ENCODE measurements at regions not wholly inside any gene's neighbourhood (a gene's known extent, or its start where the extent isn't known, plus 50 kb on each side); places are given as distances from the start of the nearest gene placed in this dataset.
A peak's percentile ranks its signal among the peaks of the same experiment; 100 is the strongest.

DNA sequence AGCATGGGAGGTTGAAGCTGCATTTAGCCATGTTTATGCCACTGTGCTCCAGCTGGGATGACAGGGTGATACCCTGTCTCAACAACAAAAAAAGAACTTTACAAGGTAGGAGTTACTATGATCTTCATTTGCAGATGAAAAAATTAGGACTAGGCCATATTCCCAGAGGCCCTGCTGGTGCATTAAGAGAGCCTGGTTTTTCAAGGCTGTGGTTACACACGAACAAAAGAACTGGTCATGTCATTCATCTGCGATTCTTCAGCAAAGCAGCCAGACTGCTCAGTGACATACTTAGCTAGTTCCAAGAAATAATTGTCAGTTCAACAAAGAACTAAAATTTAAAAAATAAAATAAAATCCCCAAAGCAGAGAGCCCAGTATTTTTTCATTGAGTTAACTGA is 66.1 kb upstream of the SLC22A15 start:
- H3K36me3 ChIP-seq (ENCODE audit: control insufficient read depth, insufficient read depth, low read length), result no peaks in the 10 kb centered on the region
- no peak for DNase-seq (ENCODE audit: low read depth)
- no peaks in the 10 kb centered on the region for H3K27me3 ChIP-seq (ENCODE audit: control insufficient read depth, insufficient read depth, low read length)
- H3K4me3 ChIP-seq (ENCODE audit: low read depth, low read length), result no peak overlapping the region
- TF ChIP-seq, protein P1, sequence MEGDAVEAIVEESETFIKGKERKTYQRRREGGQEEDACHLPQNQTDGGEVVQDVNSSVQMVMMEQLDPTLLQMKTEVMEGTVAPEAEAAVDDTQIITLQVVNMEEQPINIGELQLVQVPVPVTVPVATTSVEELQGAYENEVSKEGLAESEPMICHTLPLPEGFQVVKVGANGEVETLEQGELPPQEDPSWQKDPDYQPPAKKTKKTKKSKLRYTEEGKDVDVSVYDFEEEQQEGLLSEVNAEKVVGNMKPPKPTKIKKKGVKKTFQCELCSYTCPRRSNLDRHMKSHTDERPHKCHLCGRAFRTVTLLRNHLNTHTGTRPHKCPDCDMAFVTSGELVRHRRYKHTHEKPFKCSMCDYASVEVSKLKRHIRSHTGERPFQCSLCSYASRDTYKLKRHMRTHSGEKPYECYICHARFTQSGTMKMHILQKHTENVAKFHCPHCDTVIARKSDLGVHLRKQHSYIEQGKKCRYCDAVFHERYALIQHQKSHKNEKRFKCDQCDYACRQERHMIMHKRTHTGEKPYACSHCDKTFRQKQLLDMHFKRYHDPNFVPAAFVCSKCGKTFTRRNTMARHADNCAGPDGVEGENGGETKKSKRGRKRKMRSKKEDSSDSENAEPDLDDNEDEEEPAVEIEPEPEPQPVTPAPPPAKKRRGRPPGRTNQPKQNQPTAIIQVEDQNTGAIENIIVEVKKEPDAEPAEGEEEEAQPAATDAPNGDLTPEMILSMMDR (IDR thresholded peaks at IDR 0.05; ENCODE audit: insufficient read depth, low read length, severe bottlenecking), result no peak
- FAIRE-seq, result no peak

DNA sequence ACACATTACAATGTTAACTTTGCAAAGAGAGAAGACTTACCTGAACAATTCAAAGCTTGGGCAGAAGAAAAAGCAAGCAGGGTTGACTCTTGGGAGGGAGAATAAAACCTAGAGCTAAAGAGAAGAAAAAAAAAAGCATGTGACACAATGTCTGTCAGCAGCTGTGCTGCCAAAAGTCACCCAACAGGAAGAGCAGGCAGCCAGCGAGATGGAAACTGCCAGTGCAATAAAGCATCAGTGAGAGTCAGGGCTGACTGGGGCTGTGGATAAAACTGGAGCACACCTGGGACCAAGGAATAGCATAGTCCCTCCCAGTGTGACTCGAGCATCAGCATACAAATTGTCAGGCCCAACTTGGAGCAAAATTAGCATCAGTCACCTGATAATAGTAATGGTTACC is 65.0 kb upstream of the SLC22A15 start:
- no peaks in the 10 kb centered on the region for H3K27me3 ChIP-seq (ENCODE audit: control insufficient read depth, insufficient read depth, low read length)
- TF ChIP-seq, protein P1 (IDR thresholded peaks at IDR 0.05; ENCODE audit: insufficient read depth, low read length, severe bottlenecking), result no peak
- peak; percentile 38 for DNase-seq (ENCODE audit: low read depth)
- FAIRE-seq, result peak; percentile 28
- no peaks in the 10 kb centered on the region for H3K36me3 ChIP-seq (ENCODE audit: control insufficient read depth, insufficient read depth, low read length)
- no peak overlapping the region for H3K4me3 ChIP-seq (ENCODE audit: low read depth, low read length)

DNA sequence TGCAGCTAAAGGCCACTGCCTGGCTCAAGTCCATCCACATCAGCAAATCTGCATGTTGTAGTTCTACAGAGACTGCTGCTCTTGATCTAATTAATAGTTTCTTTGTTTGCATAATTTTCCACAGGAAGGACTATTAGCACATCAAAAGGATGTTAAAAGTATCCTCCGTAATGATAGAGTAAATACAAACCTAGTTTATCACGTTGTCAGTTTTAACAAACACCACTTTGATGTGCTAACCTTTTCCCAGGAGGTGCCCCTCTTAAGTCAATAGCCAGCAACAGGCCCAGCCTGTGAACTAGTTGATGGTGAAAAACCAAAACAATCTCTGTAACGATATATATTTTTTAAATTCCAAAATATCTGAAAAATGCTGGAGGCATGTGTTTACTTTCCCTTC is 64.2 kb upstream of the SLC22A15 start:
- FAIRE-seq (no peak), DNase-seq (ENCODE audit: low read depth) (no peak)
- Histone ChIP-seq H3K36me3 (ENCODE audit: control insufficient read depth, insufficient read depth, low read length) (no peaks in the 10 kb centered on the region), H3K4me3 (ENCODE audit: low read depth, low read length) (no peak overlapping the region), H3K27me3 (ENCODE audit: control insufficient read depth, insufficient read depth, low read length) (no peaks in the 10 kb centered on the region)
- TF ChIP-seq, protein P1 (IDR thresholded peaks at IDR 0.05; ENCODE audit: insufficient read depth, low read length, severe bottlenecking), result no peak

DNA sequence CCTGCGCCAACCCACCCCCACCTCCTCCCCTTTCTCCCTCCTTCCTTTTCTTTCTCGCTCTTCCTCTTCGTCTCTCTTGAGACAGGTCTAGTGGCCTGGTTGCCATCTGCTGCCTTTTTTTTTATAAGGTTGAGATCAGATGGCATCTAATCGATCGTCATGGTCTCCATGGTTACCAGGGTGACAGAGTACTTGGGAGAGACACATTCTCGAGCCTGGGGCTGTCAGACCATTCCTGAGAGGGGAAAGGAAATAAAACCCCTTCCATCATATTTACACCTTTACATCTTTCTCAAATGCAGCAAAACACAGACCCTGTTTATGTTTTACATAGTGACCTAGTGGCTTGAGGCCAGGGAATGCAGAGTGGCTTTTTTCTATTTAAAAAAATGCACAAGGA is 53.5 kb upstream of the SLC22A15 start:
- H3K4me3 ChIP-seq (ENCODE audit: low read depth, low read length), result no peak overlapping the region
- no peak for DNase-seq (ENCODE audit: low read depth)
- peaks cover 1% of the 10 kb centered on the region for H3K27me3 ChIP-seq (ENCODE audit: control insufficient read depth, insufficient read depth, low read length)
- TF ChIP-seq, protein P1 (IDR thresholded peaks at IDR 0.05; ENCODE audit: insufficient read depth, low read length, severe bottlenecking), result no peak
- no peaks in the 10 kb centered on the region for H3K36me3 ChIP-seq (ENCODE audit: control insufficient read depth, insufficient read depth, low read length)
- no peak for FAIRE-seq

DNA sequence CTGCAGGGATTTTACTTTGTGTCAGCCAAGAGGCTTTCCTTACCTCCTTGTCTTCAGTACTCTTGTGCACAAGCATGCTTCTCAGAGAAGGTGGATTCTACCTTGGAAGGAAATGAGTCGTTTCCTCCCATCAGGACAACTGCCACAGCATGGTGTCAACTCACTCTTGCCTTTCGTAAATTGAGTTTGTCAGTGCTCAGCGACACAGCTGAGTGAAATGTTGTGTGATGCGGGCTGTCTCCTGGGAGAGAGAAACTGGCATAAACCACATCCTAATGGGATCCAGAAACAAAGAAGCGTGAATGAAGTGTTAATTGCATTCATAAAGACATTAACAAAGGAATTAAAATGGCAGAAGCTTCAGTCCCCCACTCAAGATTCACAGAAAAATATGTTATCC is 51.5 kb upstream of the SLC22A15 start:
- TF ChIP-seq, protein P1 (IDR thresholded peaks at IDR 0.05; ENCODE audit: insufficient read depth, low read length, severe bottlenecking), result no peak
- FAIRE-seq (no peak), DNase-seq (ENCODE audit: low read depth) (peak; percentile 43)
- Histone ChIP-seq H3K4me3 (ENCODE audit: low read depth, low read length) (no peak overlapping the region), H3K27me3 (ENCODE audit: control insufficient read depth, insufficient read depth, low read length) (no peaks in the 10 kb centered on the region), H3K36me3 (ENCODE audit: control insufficient read depth, insufficient read depth, low read length) (no peaks in the 10 kb centered on the region)

DNA sequence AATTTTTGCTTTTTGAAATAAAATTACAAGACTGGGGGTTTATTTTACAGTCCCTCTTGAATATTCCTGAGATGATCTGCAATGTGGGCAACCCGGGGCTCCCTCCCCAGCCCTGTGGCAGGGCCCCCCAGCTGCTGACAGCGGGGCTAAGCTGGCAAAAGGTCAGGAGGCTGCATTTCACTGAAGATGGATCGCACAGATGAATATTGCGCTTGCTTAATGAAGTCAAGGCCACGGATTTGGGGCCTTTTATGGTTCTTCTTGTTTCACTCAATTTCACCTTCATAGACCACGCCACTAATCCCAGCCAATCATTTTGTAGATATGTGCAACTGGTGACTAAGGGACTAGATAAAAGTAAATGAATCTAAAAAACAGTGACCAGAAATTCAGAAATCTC is 50.8 kb upstream of the SLC22A15 start:
- DNase-seq (ENCODE audit: low read depth) (no peak), FAIRE-seq (no peak)
- H3K4me3 ChIP-seq (ENCODE audit: low read depth, low read length), result no peak overlapping the region
- no peaks in the 10 kb centered on the region for H3K36me3 ChIP-seq (ENCODE audit: control insufficient read depth, insufficient read depth, low read length)
- no peaks in the 10 kb centered on the region for H3K27me3 ChIP-seq (ENCODE audit: control insufficient read depth, insufficient read depth, low read length)
- TF ChIP-seq, protein P1 (IDR thresholded peaks at IDR 0.05; ENCODE audit: insufficient read depth, low read length, severe bottlenecking), result no peak
